IMR-90 (cell line): ENCODE measurements at regions not wholly inside any gene's neighbourhood (a gene's known extent, or its start where the extent isn't known, plus 50 kb on each side); places are given as distances from the start of the nearest gene placed in this dataset.

ENCODE experiments used
- ATAC-seq: fragments of 200-7000 bp; cut with Tn5 transposase; 2 replicates; pipeline ENCODE4 v1.9.1; 2020; ENCODE audit warnings: low read depth, mild to moderate bottlenecking, moderate library complexity
- BruUV-seq: library from RNA; stranded (reverse); fragments of 400-500 nt; replicated peaks from 2 replicates; lab custom pipeline; 2021; lab: Mats Ljungman, UMichigan
- CTCF ChIA-PET: fragments of 300-600 bp; formaldehyde crosslinking; extraction: SDS; loops from one replicate; lab custom pipeline; 2021; ENCODE audit warnings: antibody characterized with exemption; lab: Yijun Ruan, JAX
- POLR2A ChIA-PET: fragments of 300-600 bp; sonication (Branson Sonifier 250); formaldehyde crosslinking; loops from one replicate; lab custom pipeline; 2022; ENCODE audit warnings: antibody characterized with exemption; ENCODE audit not compliant: unreplicated experiment; lab: Charles Lee
- DNase-seq: peaks from one replicate; pipeline ENCODE4 v3.0.0; 2013
- H2AFZ ChIP-seq: replicated peaks from 2 replicates; pipeline ENCODE3; 2013; ENCODE audit warnings: low read length, mild to moderate bottlenecking; ENCODE audit not compliant: poor library complexity
- H2AK5ac ChIP-seq: 2 replicates; pipeline ENCODE4 v1.6.1; 2013; ENCODE audit warnings: low read depth, low read length, inconsistent platforms
- H2AK9ac ChIP-seq: replicated peaks from 2 replicates; pipeline ENCODE3; 2013; ENCODE audit warnings: mild to moderate bottlenecking, low read depth, low read length, moderate library complexity; ENCODE audit not compliant: poor library complexity
- H2BK120ac ChIP-seq: 2 replicates; pipeline ENCODE4 v1.6.1; 2013; ENCODE audit warnings: low read depth, low read length, inconsistent platforms
- H2BK15ac ChIP-seq: 3 replicates; pipeline ENCODE4 v1.6.1; 2013; ENCODE audit warnings: low read depth, low read length, inconsistent platforms
- H2BK20ac ChIP-seq: 2 replicates; pipeline ENCODE4 v1.6.1; 2013; ENCODE audit warnings: low read depth, mild to moderate bottlenecking, inconsistent platforms, low read length, moderate library complexity
- H2BK5ac ChIP-seq: 2 replicates; pipeline ENCODE4 v1.6.1; 2013; ENCODE audit warnings: mild to moderate bottlenecking, low read depth, low read length, inconsistent platforms; ENCODE audit not compliant: poor library complexity, severe bottlenecking
- H3K14ac ChIP-seq: replicated peaks from 2 replicates; pipeline ENCODE4 v1.6.1; 2013; ENCODE audit warnings: low read depth, low read length, inconsistent platforms
- H3K18ac ChIP-seq: 2 replicates; pipeline ENCODE4 v1.6.1; 2013; ENCODE audit warnings: low read depth, low read length, control low read depth
- H3K23ac ChIP-seq: 2 replicates; pipeline ENCODE4 v1.6.1; 2013; ENCODE audit warnings: low read depth, low read length, inconsistent platforms
- H3K27ac ChIP-seq: 2 replicates; pipeline ENCODE4 v1.5.1; 2013; ENCODE audit warnings: mild to moderate bottlenecking, control low read depth, low read length; ENCODE audit not compliant: insufficient read depth
- H3K27me3 ChIP-seq: 2 replicates; pipeline ENCODE4 v1.6.1; 2013; ENCODE audit warnings: low read length; ENCODE audit not compliant: control insufficient read depth, insufficient read depth
- H3K36me3 ChIP-seq: 2 replicates; pipeline ENCODE4 v1.6.1; 2013; ENCODE audit warnings: low read length, mixed read lengths; ENCODE audit not compliant: control insufficient read depth, insufficient read depth
- H3K4ac ChIP-seq: 2 replicates; pipeline ENCODE4 v1.6.1; 2013; ENCODE audit warnings: low read depth, low read length, inconsistent platforms
- H3K4me1 ChIP-seq: 2 replicates; pipeline ENCODE4 v1.6.1; 2013; ENCODE audit warnings: low read length, mixed read lengths; ENCODE audit not compliant: control insufficient read depth, insufficient read depth
- H3K4me2 ChIP-seq: 2 replicates; pipeline ENCODE4 v1.6.1; 2013; ENCODE audit warnings: low read depth, mild to moderate bottlenecking, control low read depth, low read length, moderate library complexity
- H3K4me3 ChIP-seq: 2 replicates; pipeline ENCODE4 v1.5.1; 2013; ENCODE audit warnings: low read depth, mild to moderate bottlenecking, control low read depth, low read length, moderate library complexity; ENCODE audit not compliant: insufficient read depth
- H3K56ac ChIP-seq: 2 replicates; pipeline ENCODE4 v1.6.1; 2013; ENCODE audit warnings: low read length, inconsistent platforms; ENCODE audit not compliant: insufficient read depth; ENCODE audit errors: extremely low read depth
- H3K79me1 ChIP-seq, 2 experiments: 2 replicates each; pipeline ENCODE4 v1.6.1; 2013; ENCODE audit warnings: low read length in 2 of 2, inconsistent platforms in 1 of 2, low read depth in 1 of 2
- H3K9ac ChIP-seq: 2 replicates; pipeline ENCODE4 v1.6.1; 2013; ENCODE audit warnings: low read depth, low read length, control low read depth
- H3K9me1 ChIP-seq: 2 replicates; pipeline ENCODE4 v1.6.1; 2013; ENCODE audit warnings: low read length, inconsistent platforms; ENCODE audit not compliant: insufficient read depth
- H3K9me3 ChIP-seq: 2 replicates; pipeline ENCODE4 v1.6.1; 2013; ENCODE audit warnings: low read length; ENCODE audit not compliant: control insufficient read depth, insufficient read depth
- H4K20me1 ChIP-seq: 2 replicates; pipeline ENCODE4 v1.6.1; 2013; ENCODE audit warnings: low read length, inconsistent platforms; ENCODE audit not compliant: insufficient read depth
- H4K5ac ChIP-seq: 2 replicates; pipeline ENCODE4 v1.6.1; 2013; ENCODE audit warnings: mild to moderate bottlenecking, low read depth, low read length, control low read depth
- H4K8ac ChIP-seq, 2 experiments: 2 replicates each; pipeline ENCODE4 v1.6.1; 2013; ENCODE audit warnings: low read depth in 2 of 2, low read length in 2 of 2, control low read depth in 1 of 2, inconsistent platforms in 1 of 2
- H4K91ac ChIP-seq: 2 replicates; pipeline ENCODE4 v1.6.1; 2013; ENCODE audit warnings: low read depth, low read length, inconsistent platforms; ENCODE audit not compliant: insufficient read depth
- BHLHE40 ChIP-seq: fragments of 150-350 bp; IDR thresholded peaks from 2 replicates; pipeline ENCODE4 v1.6.1; 2016; ENCODE audit warnings: mild to moderate bottlenecking, low read depth, low read length
- CEBPB ChIP-seq: IDR thresholded peaks from 2 replicates; pipeline ENCODE4 v1.6.1; 2012; ENCODE audit warnings: low read depth, low read length, improper control_type of control experiment
- CHD1 ChIP-seq: IDR thresholded peaks from 2 replicates; pipeline ENCODE4 v1.6.1; 2012; ENCODE audit warnings: low read depth, low read length, improper control_type of control experiment
- CTCF ChIP-seq: conservative IDR thresholded peaks from 2 replicates; pipeline ENCODE4 v1.5.1; 2012; ENCODE audit warnings: mild to moderate bottlenecking, low read depth, low read length, improper control_type of control experiment
- ELK1 ChIP-seq: fragments of 150-350 bp; IDR thresholded peaks from 2 replicates; pipeline ENCODE4 v1.6.1; 2016; ENCODE audit warnings: low read depth, mild to moderate bottlenecking, low read length, moderate library complexity, borderline replicate concordance
- FOS ChIP-seq: fragments of 150-350 bp; IDR thresholded peaks from 2 replicates; pipeline ENCODE4 v1.6.1; 2016; ENCODE audit warnings: low read depth, low read length
- MAFK ChIP-seq: IDR thresholded peaks from 2 replicates; pipeline ENCODE4 v1.6.1; 2012; ENCODE audit warnings: low read depth, low read length, improper control_type of control experiment
- MAZ ChIP-seq: IDR thresholded peaks from 2 replicates; pipeline ENCODE4 v1.6.1; 2012; ENCODE audit warnings: low read depth, mild to moderate bottlenecking, low read length, improper control_type of control experiment, moderate library complexity, borderline replicate concordance
- MXI1 ChIP-seq: IDR thresholded peaks from 2 replicates; pipeline ENCODE4 v1.6.1; 2012; ENCODE audit warnings: low read depth, mild to moderate bottlenecking, low read length, moderate library complexity, borderline replicate concordance
- NFE2L2 ChIP-seq: fragments of 150-350 bp; IDR thresholded peaks from 2 replicates; pipeline ENCODE4 v1.6.1; 2016; ENCODE audit warnings: low read depth, mild to moderate bottlenecking, low read length
- POLR2A ChIP-seq: IDR thresholded peaks from 2 replicates; pipeline ENCODE4 v1.6.1; 2012; ENCODE audit warnings: mild to moderate bottlenecking, low read depth, low read length
- RAD21 ChIP-seq: IDR thresholded peaks from 2 replicates; pipeline ENCODE4 v1.6.1; 2012; ENCODE audit warnings: low read length, improper control_type of control experiment
- RCOR1 ChIP-seq: IDR thresholded peaks from 2 replicates; pipeline ENCODE4 v1.6.1; 2012; ENCODE audit warnings: mild to moderate bottlenecking, low read length, improper control_type of control experiment; ENCODE audit not compliant: insufficient replicate concordance
- RFX5 ChIP-seq: IDR thresholded peaks from 2 replicates; pipeline ENCODE4 v1.8.0; 2012; ENCODE audit warnings: low read depth, mild to moderate bottlenecking, low read length, moderate library complexity
- SMC3 ChIP-seq: fragments of 150-350 bp; IDR thresholded peaks from 2 replicates; pipeline ENCODE4 v1.6.1; 2016; ENCODE audit warnings: low read depth, mild to moderate bottlenecking, antibody characterized with exemption, low read length, moderate library complexity
- USF2 ChIP-seq: fragments of 150-350 bp; IDR thresholded peaks from 2 replicates; pipeline ENCODE4 v1.6.1; 2017; ENCODE audit warnings: mild to moderate bottlenecking, antibody characterized with exemption, low read length, low read depth
- WGBS, 2 experiments: methylation state at CpG; one replicate each; pipeline versions ENCODE4 v1.1.5 to v1.1.7; 2013; ENCODE audit warnings: missing lambda C conversion rate in 2 of 2; ENCODE audit not compliant: insufficient read length in 1 of 2; ENCODE audit errors: extremely low coverage in 2 of 2; 5-methylcytosine and 5-hydroxymethylcytosine counted together
- dilution Hi-C: fragments of 300-500 bp; cut with HindIII; formaldehyde crosslinking; loops from one replicate; pipeline ENCODE4 v1.14.3; 2018; ENCODE audit warnings: low sequenced_read_pairs; ENCODE audit not compliant: unreplicated experiment
- in situ Hi-C: fragments of 300-500 bp; cut with MboI; formaldehyde crosslinking; loops from 3 replicates; pipeline ENCODE4 v1.14.3; 2019; ENCODE audit warnings: low sequenced_read_pairs, inconsistent platforms, mixed read lengths
- intact Hi-C: fragments of 100-400 bp; cut with micrococcal nuclease; formaldehyde crosslinking; loops from 2 replicates; pipeline ENCODE4 v1.10.0; 2022

- CTCF ChIA-PET, result no interaction called here
These were observed 368.6 kb upstream of the GRM7 start for GRCh38 chr3:6492306-6492705.

More at GRCh38 chr3:6492306-6492705, 368.6 kb upstream of the GRM7 start:
- in situ Hi-C loops (no loop called here), dilution Hi-C loops (no loop called here), intact Hi-C loops (no loop called here)
- H4K91ac ChIP-seq, result no peak overlapping the region
- no peaks in the 10 kb centered on the region for H3K9me1 ChIP-seq
- peaks cover 10% of the 10 kb centered on the region; the same call in 1 of the 2 replicates for H3K9me3 ChIP-seq
- POLR2A ChIA-PET, result no interaction called here
- H2BK20ac ChIP-seq, result no peak overlapping the region
- BruUV-seq, result no TSS peak
- no peak overlapping the region for H2BK120ac ChIP-seq
- no peaks in the 10 kb centered on the region for H3K79me1 ChIP-seq
- H3K14ac ChIP-seq, result no peak overlapping the region
- H3K4me2 ChIP-seq, result no peak overlapping the region
- H2AFZ ChIP-seq, result no peak overlapping the region
- no peak overlapping the region for H3K4me3 ChIP-seq
- no peak for ATAC-seq
- H3K56ac ChIP-seq, result no peak overlapping the region
- no peak overlapping the region for H2AK9ac ChIP-seq
- H2BK15ac ChIP-seq, result no peak overlapping the region
- no peak overlapping the region for H3K9ac ChIP-seq
- H3K4ac ChIP-seq, result no peak overlapping the region
- no peak overlapping the region for H2BK5ac ChIP-seq
- no peak overlapping the region for H2AK5ac ChIP-seq
- H4K5ac ChIP-seq, result no peak overlapping the region
- TF ChIP-seq MAFK, result no peak
- TF ChIP-seq POLR2A, result no peak
- no peak for TF ChIP-seq CHD1
- no peak for TF ChIP-seq CEBPB
- no peak for TF ChIP-seq USF2
- TF ChIP-seq FOS, result no peak
- TF ChIP-seq BHLHE40, result no peak
- TF ChIP-seq ELK1, result no peak
- no peak for TF ChIP-seq RCOR1
- no peak for TF ChIP-seq CTCF
- TF ChIP-seq RFX5, result no peak
- TF ChIP-seq MXI1, result no peak
- TF ChIP-seq RAD21, result no peak
- no peak for TF ChIP-seq SMC3
- TF ChIP-seq MAZ, result no peak
- no peak for TF ChIP-seq NFE2L2
- H4K8ac ChIP-seq, result no peak overlapping the region
- whole genome bisulfite sequencing, 2 experiments, result no CpG with 5 or more reads among the region's 1 CpG
- H3K4me1 ChIP-seq, result no peaks in the 10 kb centered on the region
- no peak overlapping the region for H3K23ac ChIP-seq
- no peak overlapping the region for H3K18ac ChIP-seq
- H4K20me1 ChIP-seq, result no peaks in the 10 kb centered on the region
- H3K27ac ChIP-seq, result no peak overlapping the region
- H3K36me3 ChIP-seq, result no peaks in the 10 kb centered on the region
- no peaks in the 10 kb centered on the region for H3K27me3 ChIP-seq
- DNase-seq, result no peak
